GM21529 (cell line): ENCODE measurements at regions not wholly inside any gene's neighbourhood (a gene's known extent, or its start where the extent isn't known, plus 50 kb on each side); places are given as distances from the start of the nearest gene placed in this dataset.
"Not testable (repeated sequence)": the region's sequence is repeated elsewhere in the genome, so short reads cannot be mapped to it uniquely, and the experiment has no call there.

Source experiments
- ATAC-seq: cut with Tn5 transposase; IDR thresholded peaks from one replicate; pipeline ENCODE4 v1.9.1; 2021; ENCODE audit not compliant: unreplicated experiment

- ATAC-seq: no peak
Observed at GRCh38 chr1:224061436-224061835, 52.5 kb upstream of the FBXO28 start.

- ATAC-seq: no peak
Observed at GRCh38 chr1:224059897-224060427, 53.9 kb upstream of the FBXO28 start.

GRCh38 chr1:224058303-224058702 lies 55.6 kb upstream of the FBXO28 start:
- ATAC-seq: no peak

GRCh38 chr1:224057461-224058199 lies 56.3 kb upstream of the FBXO28 start:
- no peak for ATAC-seq

- no peak for ATAC-seq
Observed at GRCh38 chr1:224054611-224055010, 59.3 kb upstream of the FBXO28 start.

GRCh38 chr1:224054012-224054411 lies 59.9 kb upstream of the FBXO28 start:
- no peak for ATAC-seq

- no peak for ATAC-seq
Observed at GRCh38 chr1:224053456-224053855, 60.5 kb upstream of the FBXO28 start.

- no peak for ATAC-seq
Observed at GRCh38 chr1:224052772-224053171, 61.1 kb upstream of the FBXO28 start.

- ATAC-seq: not testable (repeated sequence)
Observed at GRCh38 chr1:224051782-224052181, 62.1 kb upstream of the FBXO28 start.

- ATAC-seq: no peak
Observed at GRCh38 chr1:224051086-224051406, 62.9 kb upstream of the FBXO28 start.

GRCh38 chr1:224047538-224047937 lies 66.4 kb upstream of the FBXO28 start:
- no peak for ATAC-seq

- ATAC-seq: no peak
Observed at GRCh38 chr1:224045556-224045955, 68.4 kb upstream of the FBXO28 start.

- no peak for ATAC-seq
Observed at GRCh38 chr1:224044420-224044819, 69.5 kb upstream of the FBXO28 start.

- no peak for ATAC-seq
Observed at GRCh38 chr1:224042557-224043118, 71.3 kb upstream of the FBXO28 start.

- ATAC-seq: no peak
Observed at GRCh38 chr1:224041032-224041431, 72.9 kb upstream of the FBXO28 start.

GRCh38 chr1:224040423-224040822 lies 73.5 kb upstream of the FBXO28 start:
- ATAC-seq: not testable (repeated sequence)

- not testable (repeated sequence) for ATAC-seq
Observed at GRCh38 chr1:224040006-224040405, 73.9 kb upstream of the FBXO28 start.

- ATAC-seq: not testable (repeated sequence)
Observed at GRCh38 chr1:224038832-224039231, 75.1 kb upstream of the FBXO28 start.

GRCh38 chr1:224037362-224037761 lies 76.5 kb upstream of the FBXO28 start:
- not testable (repeated sequence) for ATAC-seq

GRCh38 chr1:224032608-224033276 lies 81.2 kb upstream of the FBXO28 start:
- not testable (repeated sequence) for ATAC-seq

- not testable (repeated sequence) for ATAC-seq
Observed at GRCh38 chr1:224031986-224032385, 81.9 kb upstream of the FBXO28 start.

GRCh38 chr1:224030257-224030656 lies 83.7 kb upstream of the FBXO28 start:
- ATAC-seq: not testable (repeated sequence)
